ENCODE measurements at regions not wholly inside any gene's neighbourhood (a gene's known extent, or its start where the extent isn't known, plus 50 kb on each side); places are given as distances from the start of the nearest gene placed in this dataset.

DNA sequence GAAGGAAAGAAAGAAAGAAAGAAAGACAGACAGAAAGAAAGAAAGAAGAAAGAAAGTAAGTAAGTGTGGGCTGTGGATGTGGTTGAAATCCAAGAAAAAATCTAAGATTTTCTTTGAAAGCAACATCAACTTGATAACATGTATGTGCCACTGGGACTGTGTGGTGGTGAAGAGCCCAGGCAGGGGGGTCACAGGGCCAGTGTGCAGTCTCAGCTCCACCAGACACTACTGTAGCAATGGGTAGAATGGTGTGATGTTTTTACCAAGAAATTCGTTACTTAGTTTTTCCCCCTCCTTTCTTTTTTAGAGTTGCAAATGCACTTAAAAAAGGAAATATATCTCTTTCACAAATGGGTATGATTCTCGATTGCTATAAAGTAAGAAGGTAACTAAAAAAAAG is 71.9 kb upstream of the CNEP1R1 start:
- Histone ChIP-seq H3K27me3 (ENCODE audit: insufficient read depth in 3 of 3, low read length in 2 of 3) (peaks cover 0 to 2% (median 0%) of the 10 kb centered on the region in 3 donors), H3K27ac (no peak overlapping the region), H3K9me3 (no peaks in the 10 kb centered on the region), H3K36me3 (ENCODE audit: insufficient read depth in 1 of 2, low read depth in 1 of 2) (no peaks in the 10 kb centered on the region), H3K4me1 (no peaks in the 10 kb centered on the region), H3K4me3 (no peak overlapping the region)
- TF ChIP-seq, protein P1, sequence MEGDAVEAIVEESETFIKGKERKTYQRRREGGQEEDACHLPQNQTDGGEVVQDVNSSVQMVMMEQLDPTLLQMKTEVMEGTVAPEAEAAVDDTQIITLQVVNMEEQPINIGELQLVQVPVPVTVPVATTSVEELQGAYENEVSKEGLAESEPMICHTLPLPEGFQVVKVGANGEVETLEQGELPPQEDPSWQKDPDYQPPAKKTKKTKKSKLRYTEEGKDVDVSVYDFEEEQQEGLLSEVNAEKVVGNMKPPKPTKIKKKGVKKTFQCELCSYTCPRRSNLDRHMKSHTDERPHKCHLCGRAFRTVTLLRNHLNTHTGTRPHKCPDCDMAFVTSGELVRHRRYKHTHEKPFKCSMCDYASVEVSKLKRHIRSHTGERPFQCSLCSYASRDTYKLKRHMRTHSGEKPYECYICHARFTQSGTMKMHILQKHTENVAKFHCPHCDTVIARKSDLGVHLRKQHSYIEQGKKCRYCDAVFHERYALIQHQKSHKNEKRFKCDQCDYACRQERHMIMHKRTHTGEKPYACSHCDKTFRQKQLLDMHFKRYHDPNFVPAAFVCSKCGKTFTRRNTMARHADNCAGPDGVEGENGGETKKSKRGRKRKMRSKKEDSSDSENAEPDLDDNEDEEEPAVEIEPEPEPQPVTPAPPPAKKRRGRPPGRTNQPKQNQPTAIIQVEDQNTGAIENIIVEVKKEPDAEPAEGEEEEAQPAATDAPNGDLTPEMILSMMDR (IDR thresholded peaks at IDR 0.05) = no peak
- intact Hi-C loops (cut with DNase I) = no loop called here
- DNase-seq = no peak
- 39 to 71% (median 39%) methylated on average over 2 of the region's 2 CpGs for WGBS, 3 donors
- no peak for ATAC-seq

DNA sequence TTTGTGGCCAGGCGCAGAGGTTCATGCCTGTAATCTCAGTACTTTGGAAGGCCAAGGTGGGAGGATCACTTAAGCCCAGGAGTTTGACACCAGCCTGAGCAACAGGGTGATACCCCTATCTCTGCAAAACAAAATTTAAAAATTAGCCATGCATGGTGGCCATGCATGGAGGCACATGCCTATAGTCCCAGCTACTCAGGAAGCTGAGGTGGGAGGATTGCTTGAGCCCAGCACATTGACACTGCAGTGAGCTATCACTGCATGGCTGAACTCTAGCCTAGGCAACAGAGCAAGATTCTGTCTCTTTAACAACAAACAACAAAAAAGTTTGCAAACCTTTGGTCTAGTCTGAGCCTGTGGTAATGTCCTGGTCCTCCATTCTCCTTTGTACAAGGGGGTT is 69.2 kb upstream of the CNEP1R1 start:
- no peak for DNase-seq
- H3K4me3 ChIP-seq = no peak overlapping the region
- ATAC-seq = no peak
- H3K36me3 ChIP-seq (ENCODE audit: insufficient read depth in 1 of 2, low read depth in 1 of 2) = no peaks in the 10 kb centered on the region
- H3K9me3 ChIP-seq = no peaks in the 10 kb centered on the region
- H3K27ac ChIP-seq = no peak overlapping the region
- TF ChIP-seq, protein P1 (IDR thresholded peaks at IDR 0.05) = no peak
- H3K4me1 ChIP-seq = no peaks in the 10 kb centered on the region
- intact Hi-C loops (cut with DNase I) = no loop called here
- WGBS, 3 donors = 96 to 100% (median 100%) methylated on average over 1 of the region's 1 CpG
- peaks cover 0 to 2% (median 0%) of the 10 kb centered on the region in 3 donors for H3K27me3 ChIP-seq (ENCODE audit: insufficient read depth in 3 of 3, low read length in 2 of 3)

DNA sequence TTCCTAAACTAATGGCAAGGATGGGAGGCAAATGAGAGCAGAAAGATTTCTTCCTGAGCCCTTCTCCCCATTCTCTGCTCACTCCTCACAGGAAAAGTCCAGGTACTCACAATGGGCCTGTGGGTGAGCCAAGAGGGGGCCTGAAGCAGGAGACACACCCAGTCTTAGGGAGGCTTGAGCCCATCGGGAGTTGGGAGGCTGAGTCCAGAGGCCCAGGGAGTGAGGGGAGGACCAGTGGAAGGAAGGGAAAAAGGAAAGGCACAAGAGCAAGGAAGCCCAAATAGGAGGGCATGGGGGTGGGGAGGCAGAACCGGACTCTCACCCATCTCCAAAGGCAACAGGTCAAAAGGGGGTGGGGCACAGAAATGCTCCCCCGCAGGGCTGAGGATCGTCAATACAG is 68.1 kb upstream of the CNEP1R1 start:
- WGBS, 3 donors = 89 to 98% (median 93%) methylated on average over 4 of the region's 4 CpGs
- ATAC-seq (no peak), DNase-seq (no peak)
- intact Hi-C loops (cut with DNase I) = no loop called here
- Histone ChIP-seq H3K4me3 (no peak overlapping the region), H3K36me3 (ENCODE audit: insufficient read depth in 1 of 2, low read depth in 1 of 2) (no peaks in the 10 kb centered on the region), H3K9me3 (no peaks in the 10 kb centered on the region), H3K27me3 (ENCODE audit: insufficient read depth in 3 of 3, low read length in 2 of 3) (no peaks in the 10 kb centered on the region), H3K27ac (no peak overlapping the region), H3K4me1 (no peaks in the 10 kb centered on the region)
- TF ChIP-seq, protein P1 (IDR thresholded peaks at IDR 0.05) = no peak

DNA sequence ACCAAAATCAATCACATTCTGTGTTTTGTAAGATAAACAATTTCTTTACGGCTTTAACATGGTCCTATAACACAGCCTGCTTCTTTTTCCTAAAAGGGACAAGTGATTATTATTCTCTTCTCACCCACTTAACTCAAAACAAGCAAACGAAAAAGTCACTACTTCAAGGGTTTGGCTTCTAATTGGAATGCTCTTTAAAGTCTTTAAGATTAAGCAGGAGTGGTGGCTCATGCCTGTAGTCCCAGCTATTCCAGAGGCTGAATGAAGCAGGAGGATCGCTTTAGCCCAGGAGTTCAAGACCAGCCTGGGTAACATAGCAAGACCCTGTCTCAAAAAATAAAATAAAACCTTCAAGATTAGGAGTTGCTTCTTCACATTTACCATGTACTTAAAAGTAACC is 66.6 kb upstream of the CNEP1R1 start:
- Histone ChIP-seq H3K4me1 (no peaks in the 10 kb centered on the region), H3K27me3 (ENCODE audit: insufficient read depth in 3 of 3, low read length in 2 of 3) (no peaks in the 10 kb centered on the region), H3K9me3 (no peaks in the 10 kb centered on the region), H3K36me3 (ENCODE audit: insufficient read depth in 1 of 2, low read depth in 1 of 2) (no peaks in the 10 kb centered on the region), H3K27ac (no peak overlapping the region), H3K4me3 (no peak overlapping the region)
- intact Hi-C loops (cut with DNase I) = no loop called here
- no peak for DNase-seq
- no peak for ATAC-seq
- TF ChIP-seq, protein P1 (IDR thresholded peaks at IDR 0.05) = no peak
- 78 to 83% (median 83%) methylated on average over 3 of the region's 3 CpGs for WGBS, 3 donors

DNA sequence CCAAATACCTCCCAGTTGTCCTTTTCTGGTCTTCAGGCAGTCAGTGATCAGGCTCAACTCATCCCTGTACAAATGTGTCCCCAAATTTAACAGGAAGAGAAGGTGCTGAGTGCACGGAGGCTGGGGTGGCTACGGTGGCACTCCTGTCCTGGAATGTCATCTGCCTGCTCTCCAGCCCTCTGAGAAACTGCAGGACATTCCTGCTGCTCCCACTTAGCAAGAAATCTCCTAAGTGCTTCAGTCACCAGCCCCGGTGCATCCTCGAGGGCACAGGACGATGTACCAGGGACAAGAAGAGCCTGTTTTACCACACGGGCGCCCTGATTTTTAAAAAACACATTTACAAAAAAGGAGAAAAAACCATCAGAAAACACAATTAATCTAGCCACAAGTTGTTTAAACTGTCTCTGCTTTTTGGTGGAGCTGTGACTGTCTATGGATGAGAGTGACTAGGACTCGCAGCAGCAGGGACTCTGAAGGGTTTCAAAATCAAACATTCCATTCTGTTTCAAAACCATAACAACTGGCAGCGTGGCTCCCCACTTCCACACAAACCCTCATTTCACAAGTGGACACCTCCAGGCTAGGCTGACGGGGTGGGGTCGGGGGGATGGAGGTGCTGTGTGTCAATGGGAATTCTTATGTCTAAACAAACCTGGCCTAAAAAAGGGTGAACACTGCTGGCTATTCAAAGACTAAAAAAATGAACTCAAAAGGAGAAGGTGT is 65.3 kb upstream of the CNEP1R1 start:
- Histone ChIP-seq H3K9me3 (no peaks in the 10 kb centered on the region), H3K27me3 (ENCODE audit: insufficient read depth in 3 of 3, low read length in 2 of 3) (no peaks in the 10 kb centered on the region), H3K4me1 (no peaks in the 10 kb centered on the region), H3K27ac (no peak overlapping the region), H3K4me3 (no peak overlapping the region), H3K36me3 (ENCODE audit: insufficient read depth in 1 of 2, low read depth in 1 of 2) (no peaks in the 10 kb centered on the region)
- DNase-seq (no peak), ATAC-seq (no peak)
- WGBS, 3 donors = 80 to 85% (median 81%) methylated on average over 11 of the region's 11 CpGs
- TF ChIP-seq, protein P1 (IDR thresholded peaks at IDR 0.05) = no peak
- intact Hi-C loops (cut with DNase I) = no loop called here

Data from psoas muscle (tissue), 7 donors.